K562 (cell line): ENCODE measurements at regions not wholly inside any gene's neighbourhood (a gene's known extent, or its start where the extent isn't known, plus 50 kb on each side); places are given as distances from the start of the nearest gene placed in this dataset.
"Not testable (repeated sequence)": the region's sequence is repeated elsewhere in the genome, so short reads cannot be mapped to it uniquely, and the experiment has no call there.

Source experiments
- ATAC-seq: fragments of 200-7000 bp; cut with Tn5 transposase; 3 replicates; pipeline ENCODE4 v1.9.1; 2020; ENCODE audit warnings: moderate library complexity
- BruUV-seq: library from RNA; stranded (reverse); fragments of 400-500 nt; replicated peaks from 2 replicates; lab custom pipeline; 2021; lab: Mats Ljungman, UMichigan
- CTCF ChIA-PET: fragments of 300-600 bp; formaldehyde crosslinking; extraction: SDS; loops from one replicate; lab custom pipeline; 2021; ENCODE audit warnings: low intra/inter-chr PET ratio; lab: Yijun Ruan, JAX
- POLR2A ChIA-PET: fragments of 300-600, 350-650 bp; sonication (Branson Sonifier 250); formaldehyde crosslinking; extraction: SDS; loops from one replicate; lab custom pipeline; 2021; ENCODE audit warnings: antibody characterized with exemption, inconsistent platforms; lab: Yijun Ruan, JAX
- DNase-seq, 4 experiments: peaks; one replicate each; pipeline versions ENCODE4 v3.0.0 to v3.0.0-alpha.2; 2011 to 2018; ENCODE audit warnings: low spot score in 3 of 4, mixed read lengths in 3 of 4; ENCODE audit errors: extremely low read depth in 1 of 4
- FAIRE-seq: peaks from 2 replicates; lab custom pipeline; 2011; peaks lifted over from hg19 to GRCh38; lab: Jason Lieb, UNC
- H2AFZ ChIP-seq: 2 replicates; pipeline ENCODE4 v1.6.0; 2011; ENCODE audit warnings: low read depth, low read length, control low read depth, inconsistent platforms
- H3K27ac ChIP-seq: fragments of 200-600 bp; 3 replicates; pipeline ENCODE4 v1.8.0; 2011; ENCODE audit warnings: low read depth, mild to moderate bottlenecking, control low read depth, inconsistent platforms, low read length, moderate library complexity, mixed read lengths; ENCODE audit errors: extremely low read depth
- H3K27me3 ChIP-seq, 2 experiments: fragments of 300-600 bp in 1 of 2; 2 replicates in 1 of 2; 3 replicates in 1 of 2; pipeline versions ENCODE4 v1.6.0 to v1.8.0; 2011; ENCODE audit warnings: inconsistent platforms in 2 of 2, low read length in 2 of 2, mild to moderate bottlenecking in 1 of 2, mixed read lengths in 1 of 2, moderate library complexity in 1 of 2; ENCODE audit not compliant: control insufficient read depth in 2 of 2, insufficient read depth in 2 of 2
- H3K36me3 ChIP-seq: fragments of 300-600 bp; 3 replicates; pipeline ENCODE4 v1.8.0; 2011; ENCODE audit warnings: mild to moderate bottlenecking, low read length, inconsistent platforms; ENCODE audit not compliant: control insufficient read depth, insufficient read depth
- H3K4me1 ChIP-seq, 2 experiments: fragments of 200-600 bp in 1 of 2; replicated peaks in 1 of 2; 2 replicates in 1 of 2; 3 replicates in 1 of 2; pipeline versions ENCODE4 v1.5.1 to v1.8.0; 2011; ENCODE audit warnings: inconsistent platforms in 2 of 2, low read length in 2 of 2, mild to moderate bottlenecking in 1 of 2, mixed read lengths in 1 of 2, moderate library complexity in 1 of 2; ENCODE audit not compliant: control insufficient read depth in 2 of 2, insufficient read depth in 2 of 2
- H3K4me2 ChIP-seq: 2 replicates; pipeline ENCODE4 v1.6.1; 2011; ENCODE audit warnings: low read length, control low read depth, inconsistent platforms, mixed read lengths; ENCODE audit not compliant: insufficient read depth
- H3K4me3 ChIP-seq: fragments of 200-600 bp; sonication (generic), shearing (Covaris generic); 2 replicates; pipeline ENCODE4 v1.5.1; 2016; ENCODE audit warnings: control low read depth, inconsistent platforms
- H3K79me2 ChIP-seq: fragments of 200-600 bp; 3 replicates; pipeline ENCODE4 v1.8.0; 2011; ENCODE audit warnings: low read length, inconsistent platforms; ENCODE audit not compliant: control insufficient read depth, insufficient read depth
- H3K9ac ChIP-seq, 2 experiments: 2 replicates each; pipeline versions ENCODE4 v1.6.0 to v1.6.1; 2011; ENCODE audit warnings: low read depth in 2 of 2, low read length in 2 of 2, control low read depth in 1 of 2, inconsistent platforms in 1 of 2, mild to moderate bottlenecking in 1 of 2, mixed read lengths in 1 of 2; ENCODE audit not compliant: insufficient read depth in 1 of 2
- H3K9me1 ChIP-seq: one replicate; pipeline ENCODE4 v1.6.0; 2011; ENCODE audit warnings: inconsistent platforms, mild to moderate bottlenecking, low read length, moderate library complexity; ENCODE audit not compliant: control insufficient read depth, insufficient read depth
- H3K9me3 ChIP-seq: replicated peaks from 2 replicates; pipeline ENCODE4 v1.5.1; 2011; ENCODE audit warnings: low read depth, low read length, inconsistent platforms; ENCODE audit not compliant: control insufficient read depth, insufficient read depth
- H4K20me1 ChIP-seq: replicated peaks from 2 replicates; pipeline ENCODE4 v1.6.1; 2011; ENCODE audit warnings: low read length, inconsistent platforms, mixed read lengths; ENCODE audit not compliant: control insufficient read depth, insufficient read depth
- BRF1 ChIP-seq: IDR thresholded peaks from 3 replicates; pipeline ENCODE4 v1.6.1; 2011; ENCODE audit warnings: borderline replicate concordance, mild to moderate bottlenecking; ENCODE audit not compliant: insufficient read length; ENCODE audit errors: extremely low read depth
- CCAR2 ChIP-seq: fragments of 200-400 bp; formaldehyde crosslinking; IDR thresholded peaks from 2 replicates; pipeline ENCODE4 v1.6.1; 2017; ENCODE audit warnings: mild to moderate bottlenecking, low read depth, low read length
- NRF1 ChIP-seq, 2 experiments: fragments of 450-650 bp; IDR thresholded peaks in 1 of 2; conservative IDR thresholded peaks in 1 of 2; 2 replicates each; pipeline ENCODE4 v1.6.1; 2014; ENCODE audit warnings: mild to moderate bottlenecking in 2 of 2
- PTBP1 ChIP-seq: fragments of 200-400 bp; formaldehyde crosslinking; IDR thresholded peaks from 2 replicates; pipeline ENCODE4 v1.6.1; 2017; ENCODE audit warnings: low read depth, low read length
- XRCC5 ChIP-seq: fragments of 200-400 bp; formaldehyde crosslinking; IDR thresholded peaks from 2 replicates; pipeline ENCODE4 v1.6.1; 2017; ENCODE audit warnings: low read depth, mild to moderate bottlenecking, low read length
- ZNF146 ChIP-seq: IDR thresholded peaks from one replicate; pipeline ENCODE4 v1.6.1; 2018; ENCODE audit warnings: missing compliant biosample characterization; ENCODE audit not compliant: unreplicated experiment
- ZNF780A ChIP-seq: fragments of 250-450 bp; sonication (Bioruptor Pico); IDR thresholded peaks from 2 replicates; pipeline ENCODE4 v1.5.0; 2021; ENCODE audit warnings: mild to moderate bottlenecking
- WGBS: fragments of 100-300 bp; shearing (Covaris generic); methylation state at CpG from one replicate; pipeline ENCODE4 v1.1.6; 2016; ENCODE audit warnings: low coverage, mixed read lengths; ENCODE audit not compliant: insufficient coverage; ENCODE audit errors: missing lambda C conversion rate; 5-methylcytosine and 5-hydroxymethylcytosine counted together
- in situ Hi-C: fragments of 300-500 bp; cut with MboI; formaldehyde crosslinking; loops from 4 replicates; pipeline ENCODE4 v1.15.0; 2018; ENCODE audit warnings: inconsistent platforms, mixed read lengths
- intact Hi-C: fragments of 100-400 bp; cut with micrococcal nuclease; formaldehyde crosslinking; loops from 2 replicates; pipeline ENCODE4 v1.14.2; 2022

DNA sequence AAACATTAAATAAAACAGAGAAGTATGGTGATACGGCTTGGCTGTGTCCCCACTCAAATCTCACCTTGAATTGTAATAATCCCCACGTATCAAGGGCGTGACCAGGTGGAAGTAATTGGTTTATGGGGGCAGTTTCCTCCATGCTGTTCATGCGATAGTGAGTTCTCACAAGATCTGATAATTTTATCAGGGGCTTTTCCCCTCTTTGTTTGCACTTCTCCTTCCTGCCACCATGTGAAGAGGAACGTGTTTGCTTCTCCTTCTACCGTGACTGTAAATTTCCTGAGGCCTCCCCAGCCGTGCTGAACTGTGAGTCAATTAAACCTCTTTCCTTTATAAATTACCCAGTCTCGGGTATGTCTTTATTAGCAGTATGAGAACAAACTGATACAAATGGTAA, 331.3 kb upstream of the CNR1 start:
- H3K27ac ChIP-seq, H3K9ac ChIP-seq, DNase-seq, BruUV-seq, H3K4me1 ChIP-seq, H3K27me3 ChIP-seq, H3K4me2 ChIP-seq, in situ Hi-C loops, H3K9me1 ChIP-seq, H3K79me2 ChIP-seq, intact Hi-C loops, H3K9me3 ChIP-seq, H2AFZ ChIP-seq, FAIRE-seq, H4K20me1 ChIP-seq, H3K4me3 ChIP-seq, H3K36me3 ChIP-seq, ATAC-seq, CTCF ChIA-PET: not testable (repeated sequence)
- POLR2A ChIA-PET: interaction anchor here (0.6 kb wide), 1 partner anchor 376 kb away, joined by 3 read pairs; no protein-coding TSS in a partner anchor
- WGBS: 2% methylated on average over 8 of the region's 8 CpGs

DNA sequence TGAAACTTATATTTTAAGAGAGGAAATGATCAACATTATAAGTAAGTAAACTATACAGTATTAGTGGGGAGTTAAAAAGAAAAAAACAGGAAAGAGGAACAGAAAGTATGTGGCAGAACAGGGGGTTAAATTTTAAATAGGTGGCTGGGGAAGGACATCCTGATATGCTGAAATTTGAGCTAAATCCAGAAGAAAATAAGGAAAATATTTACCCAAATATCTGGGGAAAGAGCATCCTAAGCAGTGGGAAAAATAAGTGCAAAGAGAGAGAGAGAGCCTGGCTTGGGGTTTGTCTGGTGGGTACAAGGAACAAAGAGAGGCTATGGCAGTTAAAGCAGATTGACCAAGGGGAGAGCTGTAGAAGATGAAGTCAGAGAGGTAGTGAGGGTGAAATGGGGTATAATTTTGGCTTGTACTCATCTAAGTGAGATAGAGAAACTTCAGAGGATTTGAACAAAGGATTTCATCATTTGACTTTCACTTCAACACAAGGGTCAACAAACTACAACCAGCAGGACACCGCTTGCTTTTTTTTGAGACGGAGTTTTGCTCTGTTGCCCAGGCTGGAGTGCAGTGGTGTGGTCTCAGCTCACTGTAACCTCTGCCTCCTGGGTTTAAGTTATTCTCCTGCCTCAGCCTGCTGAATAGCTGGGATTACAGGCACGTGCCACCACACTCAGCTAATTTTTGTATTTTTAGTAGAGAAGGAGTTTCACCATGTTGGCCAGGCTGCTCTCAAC, 328.4 kb upstream of the CNR1 start:
- Histone ChIP-seq H3K9me1 (no peaks in the 10 kb centered on the region), H3K9me3 (no peaks in the 10 kb centered on the region; the same call in 1 of the 2 replicates), H3K27me3 (no peaks in the 10 kb centered on the region), H3K4me1 (no peaks in the 10 kb centered on the region), H3K4me3 (no peak overlapping the region), H3K4me2 (no peak overlapping the region), H3K9ac (no peak overlapping the region), H4K20me1 (no peaks in the 10 kb centered on the region), H3K27ac (no peak overlapping the region), H2AFZ (no peak overlapping the region), H3K36me3 (no peaks in the 10 kb centered on the region), H3K79me2 (no peaks in the 10 kb centered on the region)
- 3% methylated on average over 3 of the region's 3 CpGs for WGBS
- FAIRE-seq (no peak), DNase-seq (no peak), ATAC-seq (no peak)
- BruUV-seq: no TSS peak
- in situ Hi-C loops: no loop called here
- TF ChIP-seq NRF1 (conservative IDR thresholded peaks at IDR 0.05 in 1 of 2, IDR thresholded peaks at IDR 0.05 in 1 of 2): no peak
- TF ChIP-seq BRF1: no peak
- TF ChIP-seq CCAR2: no peak
- no peak for TF ChIP-seq ZNF780A (CRISPR knock-in tag)
- no peak for TF ChIP-seq XRCC5
- no peak for TF ChIP-seq ZNF146
- no peak for TF ChIP-seq PTBP1
- intact Hi-C loops: loop anchor here (5.0 kb wide), 1 partner anchor 567 kb away; no protein-coding TSS in a partner anchor
- ChIA-PET CTCF (no interaction called here), POLR2A (no interaction called here)
